GM12875 (cell line): ENCODE measurements at regions not wholly inside any gene's neighbourhood (a gene's known extent, or its start where the extent isn't known, plus 50 kb on each side); places are given as distances from the start of the nearest gene placed in this dataset.

Experiments
- H3K4me3 ChIP-seq: one replicate; pipeline ENCODE4 v1.5.1; 2011; ENCODE audit warnings: low read depth, low read length, control low read depth
- CTCF ChIP-seq: IDR thresholded peaks from 2 replicates; pipeline ENCODE4 v1.5.1; 2011; ENCODE audit warnings: low read depth, mild to moderate bottlenecking, control low read depth, inconsistent platforms, low read length, moderate library complexity, borderline replicate concordance; ENCODE audit not compliant: insufficient read depth

- H3K4me3 ChIP-seq: no peak overlapping the region
- no peak for TF ChIP-seq CTCF
These were observed 161.9 kb upstream of the WSCD2 start for GRCh38 chr12:107967170-107967569.

DNA sequence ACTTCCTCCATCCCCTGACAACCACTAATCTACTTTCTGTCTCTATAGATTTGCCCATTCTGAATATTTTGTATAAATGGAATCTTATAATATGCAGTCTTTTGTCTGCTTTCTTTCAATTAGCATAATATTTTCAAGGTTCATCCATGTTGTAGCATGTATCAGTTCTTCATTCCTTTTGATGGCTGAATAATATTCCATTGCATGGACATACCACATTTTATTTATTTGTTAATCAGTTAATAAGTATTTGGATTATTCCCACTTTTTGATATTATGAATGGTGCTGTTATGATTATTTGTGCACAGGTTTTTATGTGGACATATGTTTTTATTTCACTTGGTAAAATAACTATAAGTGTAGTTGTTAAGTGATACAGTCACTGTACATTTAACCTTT, 155.1 kb upstream of the WSCD2 start:
- H3K4me3 ChIP-seq: no peak overlapping the region
- no peak for TF ChIP-seq CTCF

- TF ChIP-seq CTCF: no peak
These were observed 152.8 kb upstream of the WSCD2 start for GRCh38 chr12:107976331-107976730.

DNA sequence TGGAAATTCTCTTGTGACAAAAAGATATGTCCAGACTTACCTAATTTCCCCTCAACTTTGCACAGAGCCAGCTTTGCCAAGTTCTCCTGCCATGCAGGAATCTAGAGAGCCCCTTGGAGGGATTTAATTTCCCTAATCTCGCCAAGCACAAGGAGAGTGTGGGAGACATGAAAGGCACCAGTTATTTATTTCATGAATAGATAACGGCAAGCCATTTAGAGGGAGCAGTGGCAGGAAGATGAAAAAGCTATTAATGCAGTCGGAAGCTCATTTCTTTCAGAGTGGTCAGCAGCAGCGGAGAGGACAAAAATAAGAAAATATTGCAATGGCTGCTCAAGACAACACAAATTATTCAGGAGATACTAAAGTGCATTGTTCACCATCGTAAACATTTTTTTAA, 150.9 kb upstream of the WSCD2 start:
- no peak overlapping the region for H3K4me3 ChIP-seq
- no peak for TF ChIP-seq CTCF

More at GRCh38 chr12:107976331-107976730, 152.8 kb upstream of the WSCD2 start:
- no peak overlapping the region for H3K4me3 ChIP-seq

- no peak for TF ChIP-seq CTCF
- no peak overlapping the region for H3K4me3 ChIP-seq
These were observed 150.4 kb upstream of the WSCD2 start for GRCh38 chr12:107978641-107979040.

DNA sequence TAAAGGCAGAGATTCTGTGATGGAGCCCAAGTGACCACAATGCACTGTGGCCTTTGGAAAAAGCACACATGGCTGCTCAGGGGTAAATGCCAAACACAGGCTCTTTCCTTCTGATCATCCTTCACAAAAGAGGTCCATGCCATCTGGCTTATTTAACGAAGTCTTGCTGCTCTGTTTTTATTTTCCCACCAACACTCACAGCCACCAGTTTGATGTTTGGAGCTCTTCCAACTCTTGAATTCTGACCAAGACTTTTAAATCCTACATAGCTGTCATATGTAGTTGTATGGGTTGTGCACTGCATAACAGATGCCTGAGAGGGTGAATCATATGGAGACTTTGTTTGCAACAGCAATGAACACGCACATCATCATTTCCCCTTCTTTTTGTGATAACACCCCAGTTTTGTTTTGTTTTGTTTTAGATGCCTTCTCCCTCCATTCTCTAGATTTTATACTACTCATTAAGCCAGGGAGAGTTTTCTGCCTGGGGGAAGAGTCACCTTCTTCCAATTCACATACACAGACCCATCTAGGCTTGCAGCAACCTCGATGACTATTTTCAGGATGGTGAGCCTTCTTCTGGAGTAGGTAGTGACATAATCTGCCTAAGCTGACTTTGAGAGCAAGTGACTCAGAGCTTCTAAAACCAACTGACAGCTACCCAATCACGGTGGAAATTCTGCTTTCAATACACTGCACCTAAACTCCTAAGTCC, 145.2 kb upstream of the WSCD2 start:
- H3K4me3 ChIP-seq: no peak overlapping the region
- TF ChIP-seq CTCF: no peak

- TF ChIP-seq CTCF: no peak
- H3K4me3 ChIP-seq: no peak overlapping the region
These were observed 144.1 kb upstream of the WSCD2 start for GRCh38 chr12:107984973-107985372.
